HCT116 (cell line): ENCODE measurements at regions not wholly inside any gene's neighbourhood (a gene's known extent, or its start where the extent isn't known, plus 50 kb on each side); places are given as distances from the start of the nearest gene placed in this dataset.

Source experiments
- ATAC-seq: fragments of 200-7000 bp; cut with Tn5 transposase; 2 replicates; pipeline ENCODE4 v1.9.1; 2020; ENCODE audit warnings: mild to moderate bottlenecking, moderate library complexity
- BruUV-seq: library from RNA; stranded (reverse); fragments of 400-500 nt; replicated peaks from 2 replicates; lab custom pipeline; 2021; lab: Mats Ljungman, UMichigan
- CTCF ChIA-PET: fragments of 300-600 bp; sonication (Branson Sonifier 250); formaldehyde crosslinking; loops from one replicate; lab custom pipeline; 2021; ENCODE audit warnings: antibody characterized with exemption; lab: Charles Lee
- POLR2A ChIA-PET: fragments of 300-600, 350-600 bp; sonication (Branson Sonifier 250); formaldehyde crosslinking; loops from one replicate; lab custom pipeline; 2021; ENCODE audit warnings: antibody characterized with exemption; lab: Charles Lee
- RAD21 ChIA-PET, 2 experiments: fragments of 300-600 bp; sonication (Branson Sonifier 250); formaldehyde crosslinking; loops; one replicate each; lab custom pipeline; 2023; ENCODE audit warnings: low total read pairs in 2 of 2; ENCODE audit not compliant: uncharacterized antibody in 2 of 2, unreplicated experiment in 2 of 2, low non-redundant PET in 1 of 2; lab: Charles Lee
- DNase-seq: peaks from one replicate; pipeline ENCODE4 v3.0.0-alpha.2; 2010; ENCODE audit warnings: low read depth, low spot score
- H2AFZ ChIP-seq: fragments of 200-600 bp; shearing (Covaris generic), sonication (generic); 2 replicates; pipeline ENCODE4 v1.6.1; 2017; ENCODE audit warnings: low read depth, mixed run types, mixed read lengths, antibody characterized with exemption, low read length; ENCODE audit not compliant: poor library complexity, severe bottlenecking
- H3K27ac ChIP-seq: 2 replicates; pipeline ENCODE4 v1.5.1; 2012; ENCODE audit warnings: low read depth, low read length
- H3K27me3 ChIP-seq: fragments of 200-600 bp; sonication (generic); 2 replicates; pipeline ENCODE4 v1.6.1; 2016; ENCODE audit warnings: mixed run types, low read length, mixed read lengths; ENCODE audit not compliant: insufficient read depth
- H3K36me3 ChIP-seq, 2 experiments: fragments of 200-500 bp in 1 of 2; fragments of 200-600 bp in 1 of 2; sonication (Bioruptor generic) in 1 of 2; sonication (generic) in 1 of 2; 2 replicates each; pipeline versions ENCODE4 v1.5.1 to v1.6.1; 2014 to 2016; ENCODE audit warnings: low read length in 2 of 2, inconsistent platforms in 1 of 2, mixed read lengths in 1 of 2, mixed run types in 1 of 2; ENCODE audit not compliant: insufficient read depth in 2 of 2, control insufficient read depth in 1 of 2
- H3K4me1 ChIP-seq, 2 experiments: fragments of 200-600 bp in 1 of 2; sonication (generic) in 1 of 2; 2 replicates each; pipeline versions ENCODE4 v1.5.1 to v1.6.1; 2012 to 2017; ENCODE audit warnings: low read length in 2 of 2, inconsistent platforms in 1 of 2, mild to moderate bottlenecking in 1 of 2, mixed read lengths in 1 of 2, mixed run types in 1 of 2, moderate library complexity in 1 of 2; ENCODE audit not compliant: insufficient read depth in 2 of 2, control insufficient read depth in 1 of 2
- H3K4me2 ChIP-seq: fragments of 200-600 bp; sonication (generic); 2 replicates; pipeline ENCODE4 v1.6.1; 2017; ENCODE audit warnings: mixed run types, low read length, mixed read lengths
- H3K4me3 ChIP-seq, 2 experiments: fragments of 200-600 bp in 1 of 2; sonication (generic) in 1 of 2; replicated peaks in 1 of 2; 2 replicates each; pipeline ENCODE4 v1.5.1; 2011 to 2016; ENCODE audit warnings: low read length in 2 of 2, control low read depth in 1 of 2, low read depth in 1 of 2, mild to moderate bottlenecking in 1 of 2, mixed read lengths in 1 of 2, mixed run types in 1 of 2
- H3K79me2 ChIP-seq: fragments of 200-600 bp; sonication (generic); 2 replicates; pipeline ENCODE4 v1.6.1; 2017; ENCODE audit warnings: mild to moderate bottlenecking, mixed run types, low read length, moderate library complexity, mixed read lengths; ENCODE audit not compliant: insufficient read depth
- H3K9ac ChIP-seq: fragments of 200-600 bp; sonication (generic); 2 replicates; pipeline ENCODE4 v1.6.1; 2016; ENCODE audit warnings: low read length, mixed read lengths
- H3K9me2 ChIP-seq: fragments of 200-600 bp; sonication (generic), shearing (Covaris generic); 2 replicates; pipeline ENCODE4 v1.6.1; 2017; ENCODE audit warnings: mixed run types, mild to moderate bottlenecking, moderate library complexity; ENCODE audit not compliant: insufficient read depth
- H3K9me3 ChIP-seq, 2 experiments: fragments of 200-500 bp in 1 of 2; fragments of 200-600 bp in 1 of 2; sonication (Bioruptor generic) in 1 of 2; sonication (generic) in 1 of 2; 2 replicates each; pipeline ENCODE4 v1.6.1; 2014 to 2017; ENCODE audit warnings: low read length in 2 of 2, mixed read lengths in 2 of 2, inconsistent platforms in 1 of 2, low read depth in 1 of 2, mild to moderate bottlenecking in 1 of 2, mixed run types in 1 of 2, moderate library complexity in 1 of 2; ENCODE audit not compliant: control insufficient read depth in 1 of 2, insufficient read depth in 1 of 2
- H4K20me1 ChIP-seq: fragments of 200-600 bp; sonication (generic), shearing (Covaris generic); 2 replicates; pipeline ENCODE4 v1.6.1; 2017; ENCODE audit warnings: mixed run types, mild to moderate bottlenecking, moderate library complexity; ENCODE audit not compliant: insufficient read depth
- ATF3 ChIP-seq: IDR thresholded peaks from 2 replicates; pipeline ENCODE4 v1.6.1; 2012
- CBX3 ChIP-seq: IDR thresholded peaks from 2 replicates; pipeline ENCODE4 v1.6.1; 2012; ENCODE audit warnings: low read depth
- CTCF ChIP-seq, 3 experiments: fragments of 200-600 bp in 1 of 3; sonication (generic) in 1 of 3; IDR thresholded peaks in 2 of 3; conservative IDR thresholded peaks in 1 of 3; 2 replicates each; pipeline ENCODE4 v1.5.1; 2012 to 2017; ENCODE audit warnings: low read depth in 2 of 3, low read length in 2 of 3, antibody characterized with exemption in 1 of 3, borderline replicate concordance in 1 of 3, control low read depth in 1 of 3, mild to moderate bottlenecking in 1 of 3, mixed read lengths in 1 of 3, mixed run types in 1 of 3, moderate library complexity in 1 of 3; ENCODE audit not compliant: insufficient read depth in 1 of 3
- ELF1 ChIP-seq: IDR thresholded peaks from 2 replicates; pipeline ENCODE4 v1.6.1; 2012; ENCODE audit warnings: low read depth, borderline replicate concordance
- EZH2phosphoT487 ChIP-seq: fragments of 200-600 bp; IDR thresholded peaks from 2 replicates; pipeline ENCODE4 v1.6.1; 2018; ENCODE audit warnings: antibody characterized with exemption, borderline replicate concordance
- FOSL1 ChIP-seq: IDR thresholded peaks from 2 replicates; pipeline ENCODE4 v1.6.1; 2012; ENCODE audit warnings: low read depth
- POLR2AphosphoS5 ChIP-seq: IDR thresholded peaks from 2 replicates; pipeline ENCODE4 v1.6.1; 2011; ENCODE audit warnings: mild to moderate bottlenecking, low read depth, low read length, moderate library complexity
- SP1 ChIP-seq: IDR thresholded peaks from 2 replicates; pipeline ENCODE4 v1.6.1; 2012; ENCODE audit warnings: low read depth
- TCF7L2 ChIP-seq: IDR thresholded peaks from 2 replicates; pipeline ENCODE4 v1.7.0; 2011; ENCODE audit warnings: borderline replicate concordance, inconsistent platforms; ENCODE audit not compliant: insufficient read depth, insufficient read length; ENCODE audit errors: extremely low read depth
- YY1 ChIP-seq: IDR thresholded peaks from 2 replicates; pipeline ENCODE4 v1.6.1; 2011; ENCODE audit warnings: low read length, low read depth, moderate library complexity, mild to moderate bottlenecking; ENCODE audit not compliant: insufficient replicate concordance; ENCODE audit errors: extremely low read depth
- ZBTB33 ChIP-seq: IDR thresholded peaks from 2 replicates; pipeline ENCODE4 v1.6.1; 2011; ENCODE audit warnings: mild to moderate bottlenecking, low read length, moderate library complexity; ENCODE audit not compliant: insufficient replicate concordance; ENCODE audit errors: extremely low read depth
- ZNF274 ChIP-seq: fragments of 200-500 bp; sonication (Bioruptor generic); IDR thresholded peaks from 2 replicates; pipeline ENCODE4 v1.6.1; 2014; ENCODE audit warnings: mild to moderate bottlenecking, low read depth, low read length, inconsistent platforms
- intact Hi-C: fragments of 100-400 bp; cut with micrococcal nuclease; formaldehyde crosslinking; loops from 2 replicates; pipeline ENCODE4 v1.10.0; 2022

- BruUV-seq = no TSS peak
- ChIA-PET RAD21 (no interaction called here), POLR2A (no interaction called here)
- Histone ChIP-seq H3K4me3 (no peak overlapping the region), H3K4me1 (no peaks in the 10 kb centered on the region), H3K79me2 (no peaks in the 10 kb centered on the region), H3K9me2 (no peaks in the 10 kb centered on the region), H3K9me3 (no peaks in the 10 kb centered on the region)
- TF ChIP-seq ZNF274 = no peak
- TF ChIP-seq ELF1 = no peak
- TF ChIP-seq CTCF (IDR thresholded peaks at IDR 0.05 in 2 of 3, conservative IDR thresholded peaks at IDR 0.05 in 1 of 3; ENCODE audit: borderline replicate concordance in 1 of 3, insufficient read depth in 1 of 3, low read depth in 2 of 3, low read length in 2 of 3) = no peak
- no peak for TF ChIP-seq CBX3
- no peak for TF ChIP-seq YY1
- no peak for TF ChIP-seq SP1
- TF ChIP-seq TCF7L2 = no peak
- TF ChIP-seq ZBTB33 = no peak
- no peak for TF ChIP-seq FOSL1
- no peak for TF ChIP-seq POLR2AphosphoS5
- TF ChIP-seq EZH2phosphoT487 = no peak
- TF ChIP-seq ATF3 = no peak
- TF ChIP-seq, all 23 proteins: peak for 0
- no peaks in the 10 kb centered on the region for H4K20me1 ChIP-seq
- DNase-seq (no peak), ATAC-seq (no peak)
- intact Hi-C loops = no loop called here
- no peak overlapping the region for H2AFZ ChIP-seq
- no peaks in the 10 kb centered on the region for H3K27me3 ChIP-seq
- no peaks in the 10 kb centered on the region for H3K36me3 ChIP-seq
- no peak overlapping the region for H3K4me2 ChIP-seq
- no peak overlapping the region for H3K9ac ChIP-seq
- H3K27ac ChIP-seq = no peak overlapping the region
- CTCF ChIA-PET = no interaction called here
These were observed 217.4 kb upstream of the PWP1 start for GRCh38 chr12:107468182-107468581.
